OCI-LY7 (cell line): ENCODE measurements at regions not wholly inside any gene's neighbourhood (a gene's known extent, or its start where the extent isn't known, plus 50 kb on each side); places are given as distances from the start of the nearest gene placed in this dataset.

Experiments
- BruUV-seq: library from RNA; stranded (reverse); fragments of 400-500 nt; replicated peaks from 2 replicates; lab custom pipeline; 2021; lab: Mats Ljungman, UMichigan
- CTCF ChIA-PET: fragments of 300-600 bp; sonication (Branson Sonifier 250); formaldehyde crosslinking; loops from one replicate; lab custom pipeline; 2022; ENCODE audit warnings: antibody characterized with exemption; ENCODE audit not compliant: unreplicated experiment; lab: Charles Lee
- POLR2A ChIA-PET: fragments of 300-600 bp; sonication (Branson Sonifier 250); formaldehyde crosslinking; loops from one replicate; lab custom pipeline; 2022; ENCODE audit warnings: antibody characterized with exemption; lab: Charles Lee
- DNase-seq: peaks from one replicate; pipeline ENCODE4 v3.0.0-alpha.2; 2015; ENCODE audit warnings: low spot score
- H2AFZ ChIP-seq: fragments of 200-600 bp; sonication (generic), shearing (Covaris generic); 2 replicates; pipeline ENCODE4 v1.6.1; 2014; ENCODE audit warnings: mild to moderate bottlenecking, antibody characterized with exemption, low read length, moderate library complexity
- H3K27ac ChIP-seq: fragments of 200-600 bp; sonication (generic); 2 replicates; pipeline ENCODE4 v1.5.1; 2014; ENCODE audit warnings: mixed run types, low read depth, mild to moderate bottlenecking, moderate library complexity, low read length, inconsistent platforms; ENCODE audit not compliant: poor library complexity, severe bottlenecking
- H3K36me3 ChIP-seq: fragments of 200-600 bp; sonication (generic); 2 replicates; pipeline ENCODE4 v1.6.1; 2014; ENCODE audit warnings: mild to moderate bottlenecking, antibody characterized with exemption, low read length, moderate library complexity, mixed read lengths; ENCODE audit not compliant: insufficient read depth
- H3K4me1 ChIP-seq: fragments of 200-600 bp; sonication (generic); 2 replicates; pipeline ENCODE4 v1.5.1; 2014; ENCODE audit warnings: mild to moderate bottlenecking, low read length; ENCODE audit not compliant: insufficient read depth, poor library complexity, severe bottlenecking
- H3K4me2 ChIP-seq: fragments of 200-600 bp; sonication (generic); 2 replicates; pipeline ENCODE4 v1.6.1; 2014; ENCODE audit warnings: mild to moderate bottlenecking, low read length
- H3K4me3 ChIP-seq: fragments of 200-600 bp; sonication (generic); 2 replicates; pipeline ENCODE4 v1.5.1; 2014; ENCODE audit warnings: mild to moderate bottlenecking, low read depth, low read length; ENCODE audit not compliant: poor library complexity, severe bottlenecking
- H3K79me2 ChIP-seq: fragments of 200-600 bp; sonication (generic); 2 replicates; pipeline ENCODE4 v1.6.1; 2016; ENCODE audit warnings: low read depth, mild to moderate bottlenecking, low read length, moderate library complexity, mixed read lengths; ENCODE audit not compliant: insufficient read depth
- H3K9me2 ChIP-seq: fragments of 200-600 bp; sonication (generic); 2 replicates; pipeline ENCODE4 v1.6.1; 2016; ENCODE audit warnings: mild to moderate bottlenecking, low read length, mixed read lengths; ENCODE audit not compliant: insufficient read depth
- H3K9me3 ChIP-seq: fragments of 200-600 bp; sonication (generic); 2 replicates; pipeline ENCODE4 v1.6.1; 2014; ENCODE audit warnings: mild to moderate bottlenecking, mixed run types, low read length, mixed read lengths
- H4K20me1 ChIP-seq: fragments of 200-600 bp; sonication (generic); 2 replicates; pipeline ENCODE4 v1.6.1; 2014; ENCODE audit warnings: mild to moderate bottlenecking, antibody characterized with exemption, low read length, moderate library complexity, mixed read lengths; ENCODE audit not compliant: insufficient read depth
- EZH2phosphoT487 ChIP-seq: fragments of 200-600 bp; sonication (generic); IDR thresholded peaks from 2 replicates; pipeline ENCODE4 v1.6.1; 2018; ENCODE audit warnings: low read depth, borderline replicate concordance, mild to moderate bottlenecking, mixed run types, antibody characterized with exemption, low read length, moderate library complexity, mixed read lengths
- intact Hi-C: fragments of 100-400 bp; cut with micrococcal nuclease; formaldehyde crosslinking; loops from one replicate; pipeline ENCODE4 v1.10.0; 2022; ENCODE audit not compliant: unreplicated experiment
- TF ChIP-seq, protein P1 (sequence below): fragments of 200-600 bp; sonication (generic); conservative IDR thresholded peaks from 2 replicates; pipeline ENCODE4 v1.5.1; 2014; ENCODE audit warnings: mild to moderate bottlenecking, antibody characterized with exemption, low read length, moderate library complexity, mixed read lengths

DNA sequence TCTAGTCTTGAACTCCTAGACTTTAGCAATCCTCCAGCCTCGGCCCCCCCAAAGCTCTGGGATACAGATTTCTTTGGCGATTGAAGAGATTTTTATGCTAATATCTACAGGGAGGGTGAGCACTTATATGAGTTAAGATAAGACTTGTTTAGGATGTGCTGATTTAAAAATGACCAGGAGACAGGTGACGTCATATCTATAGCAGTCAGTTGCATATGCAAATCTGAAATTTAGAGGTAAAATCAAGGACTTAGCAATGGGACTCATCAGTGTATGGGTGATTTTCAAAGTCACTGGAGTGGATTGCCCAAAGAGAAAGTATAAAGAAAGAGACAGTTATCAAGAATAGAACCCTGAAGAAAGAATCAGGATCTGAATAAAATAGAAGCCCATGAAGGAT is 394.5 kb downstream of the ADGRL2 start:
- Histone ChIP-seq H3K9me2 (no peaks in the 10 kb centered on the region), H3K27ac (no peak overlapping the region), H3K36me3 (no peaks in the 10 kb centered on the region), H2AFZ (no peak overlapping the region), H3K4me3 (no peak overlapping the region), H3K4me2 (no peak overlapping the region), H3K79me2 (no peaks in the 10 kb centered on the region), H3K9me3 (no peaks in the 10 kb centered on the region), H3K4me1 (no peaks in the 10 kb centered on the region), H4K20me1 (no peaks in the 10 kb centered on the region)
- TF ChIP-seq EZH2phosphoT487 = no peak
- TF ChIP-seq, protein P1, sequence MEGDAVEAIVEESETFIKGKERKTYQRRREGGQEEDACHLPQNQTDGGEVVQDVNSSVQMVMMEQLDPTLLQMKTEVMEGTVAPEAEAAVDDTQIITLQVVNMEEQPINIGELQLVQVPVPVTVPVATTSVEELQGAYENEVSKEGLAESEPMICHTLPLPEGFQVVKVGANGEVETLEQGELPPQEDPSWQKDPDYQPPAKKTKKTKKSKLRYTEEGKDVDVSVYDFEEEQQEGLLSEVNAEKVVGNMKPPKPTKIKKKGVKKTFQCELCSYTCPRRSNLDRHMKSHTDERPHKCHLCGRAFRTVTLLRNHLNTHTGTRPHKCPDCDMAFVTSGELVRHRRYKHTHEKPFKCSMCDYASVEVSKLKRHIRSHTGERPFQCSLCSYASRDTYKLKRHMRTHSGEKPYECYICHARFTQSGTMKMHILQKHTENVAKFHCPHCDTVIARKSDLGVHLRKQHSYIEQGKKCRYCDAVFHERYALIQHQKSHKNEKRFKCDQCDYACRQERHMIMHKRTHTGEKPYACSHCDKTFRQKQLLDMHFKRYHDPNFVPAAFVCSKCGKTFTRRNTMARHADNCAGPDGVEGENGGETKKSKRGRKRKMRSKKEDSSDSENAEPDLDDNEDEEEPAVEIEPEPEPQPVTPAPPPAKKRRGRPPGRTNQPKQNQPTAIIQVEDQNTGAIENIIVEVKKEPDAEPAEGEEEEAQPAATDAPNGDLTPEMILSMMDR = no peak
- no peak for DNase-seq
- ChIA-PET POLR2A (no interaction called here), CTCF (no interaction called here)
- no TSS peak for BruUV-seq
- intact Hi-C loops = no loop called here

DNA sequence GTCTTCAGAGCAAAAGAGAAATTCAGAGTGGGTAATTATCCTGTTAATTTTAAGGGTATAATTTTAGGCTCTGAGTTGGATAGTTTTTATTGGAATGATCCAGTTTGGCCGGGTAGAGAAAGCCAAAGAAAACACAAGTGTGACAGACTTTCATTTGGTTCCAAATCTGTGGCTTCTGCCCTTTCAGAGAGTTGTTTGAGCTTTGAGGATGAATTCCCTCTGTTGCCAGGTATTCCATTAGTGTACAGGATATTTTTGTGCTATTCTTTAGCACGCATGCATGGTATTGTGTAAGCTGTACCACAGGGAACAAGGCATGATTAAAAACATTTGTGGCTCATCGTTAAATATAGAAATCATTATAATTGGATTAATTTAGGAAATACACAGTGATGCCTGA is 384.4 kb downstream of the ADGRL2 start:
- POLR2A ChIA-PET = no interaction called here
- CTCF ChIA-PET = no interaction called here
- BruUV-seq = no TSS peak

DNA sequence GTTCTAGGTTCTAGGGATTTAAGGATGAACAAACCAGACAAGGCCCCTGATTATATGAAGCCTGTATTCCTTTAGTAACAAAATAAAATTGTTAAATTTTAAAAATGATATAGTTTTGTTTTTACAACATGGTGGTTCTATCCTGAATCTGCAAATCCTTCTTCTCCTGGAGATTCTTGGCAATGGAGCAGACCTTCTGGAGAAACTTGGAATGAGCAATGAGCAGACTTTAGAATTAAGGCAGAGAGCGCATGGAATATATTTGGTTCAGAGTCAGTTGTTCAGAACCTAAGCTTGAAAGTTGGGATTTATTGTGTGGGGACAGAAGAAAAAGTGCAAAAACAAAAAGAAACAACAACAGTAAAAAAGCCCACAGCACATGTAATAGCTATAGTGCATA is 381.1 kb downstream of the ADGRL2 start:
- CTCF ChIA-PET = no interaction called here
- Histone ChIP-seq H4K20me1 (no peaks in the 10 kb centered on the region), H3K9me2 (no peaks in the 10 kb centered on the region), H3K79me2 (no peaks in the 10 kb centered on the region), H3K27ac (no peak overlapping the region), H3K4me1 (no peaks in the 10 kb centered on the region), H3K36me3 (no peaks in the 10 kb centered on the region), H3K9me3 (no peaks in the 10 kb centered on the region), H3K4me2 (no peak overlapping the region), H3K4me3 (no peak overlapping the region), H2AFZ (no peak overlapping the region)
- no TSS peak for BruUV-seq
- TF ChIP-seq, protein P1 = no peak
- TF ChIP-seq EZH2phosphoT487 = no peak
- intact Hi-C loops = no loop called here
- DNase-seq = no peak
- POLR2A ChIA-PET = interaction anchor here (0.9 to 1.0 kb wide), 2 partner anchors 26 to 687 kb away, joined by 3 read pairs; no protein-coding TSS in a partner anchor

More for the DNA sequence above, 384.4 kb downstream of the ADGRL2 start:
- DNase-seq = no peak
- Histone ChIP-seq H3K4me2 (no peak overlapping the region), H3K9me2 (no peaks in the 10 kb centered on the region), H3K9me3 (no peaks in the 10 kb centered on the region), H3K79me2 (no peaks in the 10 kb centered on the region), H4K20me1 (no peaks in the 10 kb centered on the region), H3K4me3 (no peak overlapping the region), H3K27ac (no peak overlapping the region), H2AFZ (no peak overlapping the region), H3K36me3 (no peaks in the 10 kb centered on the region), H3K4me1 (no peaks in the 10 kb centered on the region)
- TF ChIP-seq EZH2phosphoT487 = no peak
- TF ChIP-seq, protein P1 = no peak
- intact Hi-C loops = no loop called here
